Astrocyte (in vitro differentiated cells and primary cell): ENCODE measurements at regions not wholly inside any gene's neighbourhood (a gene's known extent, or its start where the extent isn't known, plus 50 kb on each side); places are given as distances from the start of the nearest gene placed in this dataset.

Source experiments
- DNase-seq: peaks from one replicate; pipeline ENCODE4 v3.0.0-alpha.2; 2010; ENCODE audit warnings: low read depth
- FAIRE-seq: peaks from 2 replicates; lab custom pipeline; 2011; peaks lifted over from hg19 to GRCh38; lab: Jason Lieb, UNC
- H2AFZ ChIP-seq: 2 replicates; pipeline ENCODE4 v1.6.0; 2012; ENCODE audit warnings: low read depth, low read length, inconsistent platforms
- H3K27ac ChIP-seq: 2 replicates; pipeline ENCODE4 v1.5.1; 2011; ENCODE audit warnings: low read depth, low read length, inconsistent platforms
- H3K27me3 ChIP-seq: 2 replicates; pipeline ENCODE4 v1.6.0; 2011; ENCODE audit warnings: low read length, inconsistent platforms; ENCODE audit not compliant: insufficient read depth
- H3K36me3 ChIP-seq: 2 replicates; pipeline ENCODE4 v1.5.1; 2011; ENCODE audit warnings: low read length, inconsistent platforms; ENCODE audit not compliant: insufficient read depth
- H3K4me1 ChIP-seq: 2 replicates; pipeline ENCODE4 v1.5.1; 2011; ENCODE audit warnings: low read length, inconsistent platforms; ENCODE audit not compliant: insufficient read depth
- H3K4me2 ChIP-seq: 2 replicates; pipeline ENCODE4 v1.6.0; 2012; ENCODE audit warnings: low read length, inconsistent platforms
- H3K4me3 ChIP-seq: 2 replicates; pipeline ENCODE4 v1.5.1; 2011; ENCODE audit warnings: low read depth, mild to moderate bottlenecking, low read length, inconsistent platforms; ENCODE audit not compliant: insufficient read depth
- H3K79me2 ChIP-seq: 2 replicates; pipeline ENCODE4 v1.6.0; 2012; ENCODE audit warnings: mild to moderate bottlenecking, low read length, inconsistent platforms; ENCODE audit not compliant: insufficient read depth
- H3K9ac ChIP-seq: 2 replicates; pipeline ENCODE4 v1.6.0; 2012; ENCODE audit warnings: mild to moderate bottlenecking, low read length, inconsistent platforms
- H3K9me3 ChIP-seq: 2 replicates; pipeline ENCODE4 v1.5.1; 2012; ENCODE audit warnings: low read depth, mild to moderate bottlenecking, low read length, inconsistent platforms; ENCODE audit not compliant: insufficient read depth
- H4K20me1 ChIP-seq: 2 replicates; pipeline ENCODE4 v1.6.0; 2012; ENCODE audit warnings: low read length, inconsistent platforms; ENCODE audit not compliant: insufficient read depth
- H3K27ac Mint-ChIP-seq: one replicate; pipeline ENCODE4 v1.8.0; 2021; ENCODE audit warnings: mild to moderate bottlenecking, mixed read lengths; ENCODE audit not compliant: unreplicated experiment
- H3K27me3 Mint-ChIP-seq: one replicate; pipeline ENCODE4 v1.8.0; 2021; ENCODE audit warnings: low read depth, mixed read lengths; ENCODE audit not compliant: unreplicated experiment
- H3K36me3 Mint-ChIP-seq: one replicate; pipeline ENCODE4 v1.8.0; 2021; ENCODE audit warnings: low read depth, mixed read lengths; ENCODE audit not compliant: unreplicated experiment
- H3K4me1 Mint-ChIP-seq: one replicate; pipeline ENCODE4 v1.8.0; 2021; ENCODE audit warnings: low read depth, mixed read lengths; ENCODE audit not compliant: unreplicated experiment
- H3K4me3 Mint-ChIP-seq: one replicate; pipeline ENCODE4 v1.8.0; 2021; ENCODE audit warnings: mild to moderate bottlenecking, moderate library complexity, mixed read lengths; ENCODE audit not compliant: unreplicated experiment
- H3K9me3 Mint-ChIP-seq: one replicate; pipeline ENCODE4 v1.8.0; 2021; ENCODE audit warnings: mild to moderate bottlenecking, mixed read lengths; ENCODE audit not compliant: unreplicated experiment
- EZH2 ChIP-seq: IDR thresholded peaks from 2 replicates; pipeline ENCODE4 v1.6.1; 2012; ENCODE audit warnings: mild to moderate bottlenecking, low read length, inconsistent platforms; ENCODE audit not compliant: insufficient read depth
- TF ChIP-seq, protein P1 (sequence below): IDR thresholded peaks from 2 replicates; pipeline ENCODE4 v1.5.1; 2011; ENCODE audit warnings: low read depth, mild to moderate bottlenecking, inconsistent platforms, low read length, moderate library complexity; ENCODE audit not compliant: insufficient read depth

GRCh38 chr11:15471895-15472799, 357.4 kb downstream of the INSC start:
- Mint-ChIP-seq H3K4me3 (no peak overlapping the region), H3K9me3 (no peaks in the 10 kb centered on the region), H3K27me3 (peaks cover 2% of the 10 kb centered on the region), H3K36me3 (no peaks in the 10 kb centered on the region), H3K27ac (no peak overlapping the region), H3K4me1 (peaks cover 10% of the 10 kb centered on the region)
- Histone ChIP-seq H3K4me3 (no peak overlapping the region), H3K27me3 (no peaks in the 10 kb centered on the region), H3K36me3 (no peaks in the 10 kb centered on the region), H3K79me2 (no peaks in the 10 kb centered on the region), H3K9me3 (no peaks in the 10 kb centered on the region), H3K4me1 (no peaks in the 10 kb centered on the region), H4K20me1 (no peaks in the 10 kb centered on the region), H3K4me2 (no peak overlapping the region), H3K27ac (no peak overlapping the region), H3K9ac (no peak overlapping the region), H2AFZ (no peak overlapping the region)
- FAIRE-seq (no peak), DNase-seq (no peak)
- TF ChIP-seq, protein P1, sequence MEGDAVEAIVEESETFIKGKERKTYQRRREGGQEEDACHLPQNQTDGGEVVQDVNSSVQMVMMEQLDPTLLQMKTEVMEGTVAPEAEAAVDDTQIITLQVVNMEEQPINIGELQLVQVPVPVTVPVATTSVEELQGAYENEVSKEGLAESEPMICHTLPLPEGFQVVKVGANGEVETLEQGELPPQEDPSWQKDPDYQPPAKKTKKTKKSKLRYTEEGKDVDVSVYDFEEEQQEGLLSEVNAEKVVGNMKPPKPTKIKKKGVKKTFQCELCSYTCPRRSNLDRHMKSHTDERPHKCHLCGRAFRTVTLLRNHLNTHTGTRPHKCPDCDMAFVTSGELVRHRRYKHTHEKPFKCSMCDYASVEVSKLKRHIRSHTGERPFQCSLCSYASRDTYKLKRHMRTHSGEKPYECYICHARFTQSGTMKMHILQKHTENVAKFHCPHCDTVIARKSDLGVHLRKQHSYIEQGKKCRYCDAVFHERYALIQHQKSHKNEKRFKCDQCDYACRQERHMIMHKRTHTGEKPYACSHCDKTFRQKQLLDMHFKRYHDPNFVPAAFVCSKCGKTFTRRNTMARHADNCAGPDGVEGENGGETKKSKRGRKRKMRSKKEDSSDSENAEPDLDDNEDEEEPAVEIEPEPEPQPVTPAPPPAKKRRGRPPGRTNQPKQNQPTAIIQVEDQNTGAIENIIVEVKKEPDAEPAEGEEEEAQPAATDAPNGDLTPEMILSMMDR, result no peak
- TF ChIP-seq EZH2, result no peak

GRCh38 chr11:15473954-15474837, 359.5 kb downstream of the INSC start:
- no peaks in the 10 kb centered on the region for H3K36me3 Mint-ChIP-seq
- H3K27ac Mint-ChIP-seq, result no peak overlapping the region

More at GRCh38 chr11:15473954-15474837, 359.5 kb downstream of the INSC start:
- Histone ChIP-seq H2AFZ (no peak overlapping the region), H3K36me3 (no peaks in the 10 kb centered on the region), H3K27me3 (no peaks in the 10 kb centered on the region), H3K9ac (no peak overlapping the region), H3K4me3 (no peak overlapping the region), H3K27ac (no peak overlapping the region), H3K4me2 (no peak overlapping the region), H3K9me3 (no peaks in the 10 kb centered on the region), H3K4me1 (no peaks in the 10 kb centered on the region), H3K79me2 (no peaks in the 10 kb centered on the region), H4K20me1 (no peaks in the 10 kb centered on the region)
- TF ChIP-seq, protein P1, result no peak
- TF ChIP-seq EZH2, result no peak
- no peak for DNase-seq
- no peak overlapping the region for H3K4me3 Mint-ChIP-seq
- no peak for FAIRE-seq
- peaks cover 2% of the 10 kb centered on the region for H3K27me3 Mint-ChIP-seq
- peaks cover 6% of the 10 kb centered on the region for H3K4me1 Mint-ChIP-seq
- no peaks in the 10 kb centered on the region for H3K9me3 Mint-ChIP-seq
